H9 (cell line): ENCODE measurements at regions not wholly inside any gene's neighbourhood (a gene's known extent, or its start where the extent isn't known, plus 50 kb on each side); places are given as distances from the start of the nearest gene placed in this dataset.

Experiments
- DNase-seq: peaks from one replicate; pipeline ENCODE4 v3.0.0-alpha.2; 2017
- H2AFZ ChIP-seq: one replicate; pipeline ENCODE4 v1.6.1; 2013; ENCODE audit warnings: mild to moderate bottlenecking, low read length, control low read depth, moderate library complexity
- H2AK5ac ChIP-seq: 2 replicates; pipeline ENCODE4 v1.6.1; 2013; ENCODE audit warnings: low read length, control low read depth, mixed read lengths; ENCODE audit not compliant: insufficient read length
- H2BK120ac ChIP-seq: one replicate; pipeline ENCODE4 v1.6.1; 2013; ENCODE audit warnings: low read depth, mild to moderate bottlenecking, low read length, control low read depth, inconsistent platforms; ENCODE audit not compliant: poor library complexity, severe bottlenecking
- H2BK12ac ChIP-seq: 2 replicates; pipeline ENCODE4 v1.6.1; 2013; ENCODE audit warnings: low read length, control low read depth, mixed read lengths, low read depth; ENCODE audit not compliant: insufficient read length
- H2BK15ac ChIP-seq: 2 replicates; pipeline ENCODE4 v1.6.1; 2013; ENCODE audit warnings: low read depth, low read length, control low read depth
- H2BK20ac ChIP-seq: one replicate; pipeline ENCODE4 v1.6.1; 2013; ENCODE audit warnings: low read depth, mild to moderate bottlenecking, low read length, control low read depth, inconsistent platforms; ENCODE audit not compliant: poor library complexity, severe bottlenecking
- H2BK5ac ChIP-seq: 2 replicates; pipeline ENCODE4 v1.6.1; 2013; ENCODE audit warnings: low read length, control low read depth, mixed read lengths; ENCODE audit not compliant: insufficient read length
- H3K14ac ChIP-seq: 2 replicates; pipeline ENCODE4 v1.6.1; 2013; ENCODE audit warnings: low read length, control low read depth; ENCODE audit not compliant: insufficient read depth
- H3K18ac ChIP-seq: 2 replicates; pipeline ENCODE4 v1.6.1; 2013; ENCODE audit warnings: low read depth, mild to moderate bottlenecking, mixed read lengths, low read length, control low read depth; ENCODE audit not compliant: insufficient read length
- H3K23ac ChIP-seq: 2 replicates; pipeline ENCODE4 v1.6.1; 2013; ENCODE audit warnings: low read length, control low read depth, mixed read lengths, low read depth; ENCODE audit not compliant: insufficient read length
- H3K23me2 ChIP-seq: 2 replicates; pipeline ENCODE4 v1.6.1; 2013; ENCODE audit warnings: low read depth, mild to moderate bottlenecking, mixed read lengths, low read length, control low read depth; ENCODE audit not compliant: insufficient read length, poor library complexity, severe bottlenecking
- H3K27ac ChIP-seq: 2 replicates; pipeline ENCODE4 v1.5.1; 2013; ENCODE audit warnings: low read length, control low read depth, mixed read lengths, low read depth; ENCODE audit not compliant: insufficient read length
- H3K27me3 ChIP-seq: 2 replicates; pipeline ENCODE4 v1.6.1; 2013; ENCODE audit warnings: low read length, control low read depth, inconsistent platforms; ENCODE audit not compliant: insufficient read depth
- H3K4ac ChIP-seq: 2 replicates; pipeline ENCODE4 v1.6.1; 2013; ENCODE audit warnings: low read depth, mild to moderate bottlenecking, control low read depth, inconsistent platforms, low read length, moderate library complexity
- H3K4me1 ChIP-seq: 2 replicates; pipeline ENCODE4 v1.6.1; 2013; ENCODE audit warnings: low read length, control low read depth, inconsistent platforms; ENCODE audit not compliant: insufficient read depth
- H3K4me2 ChIP-seq: 2 replicates; pipeline ENCODE4 v1.6.1; 2013; ENCODE audit warnings: low read length, control low read depth, mixed read lengths; ENCODE audit not compliant: insufficient read length, insufficient read depth
- H3K56ac ChIP-seq: 2 replicates; pipeline ENCODE4 v1.6.1; 2013; ENCODE audit warnings: low read depth, mild to moderate bottlenecking, mixed read lengths, low read length, control low read depth; ENCODE audit not compliant: insufficient read length
- H3K79me1 ChIP-seq: 2 replicates; pipeline ENCODE4 v1.6.1; 2013; ENCODE audit warnings: low read depth, mild to moderate bottlenecking, moderate library complexity, low read length, control low read depth, inconsistent platforms; ENCODE audit not compliant: insufficient read depth, poor library complexity, severe bottlenecking
- H3K79me2 ChIP-seq: 2 replicates; pipeline ENCODE4 v1.6.1; 2013; ENCODE audit warnings: low read length, control low read depth, inconsistent platforms; ENCODE audit not compliant: insufficient read depth
- H3K9ac ChIP-seq: 2 replicates; pipeline ENCODE4 v1.6.1; 2013; ENCODE audit warnings: low read length, control low read depth, mixed read lengths; ENCODE audit not compliant: insufficient read length; ENCODE audit errors: extremely low read depth
- H3K9me3 ChIP-seq: one replicate; pipeline ENCODE4 v1.6.1; 2013; ENCODE audit warnings: low read depth, low read length, inconsistent platforms; ENCODE audit not compliant: control insufficient read depth
- H3T11ph ChIP-seq: one replicate; pipeline ENCODE4 v1.6.1; 2013; ENCODE audit warnings: mild to moderate bottlenecking, low read length, control low read depth, inconsistent platforms
- H4K20me1 ChIP-seq: one replicate; pipeline ENCODE4 v1.6.1; 2013; ENCODE audit not compliant: control insufficient read depth, insufficient read length, insufficient read depth
- H4K5ac ChIP-seq: 2 replicates; pipeline ENCODE4 v1.6.1; 2013; ENCODE audit warnings: low read depth, mild to moderate bottlenecking, mixed read lengths, low read length, control low read depth; ENCODE audit not compliant: insufficient read length
- H4K8ac ChIP-seq: replicated peaks from 2 replicates; pipeline ENCODE4 v1.6.1; 2013; ENCODE audit warnings: low read length, control low read depth, mixed read lengths, low read depth; ENCODE audit not compliant: insufficient read length
- H4K91ac ChIP-seq: 2 replicates; pipeline ENCODE4 v1.6.1; 2013; ENCODE audit warnings: low read depth, mild to moderate bottlenecking, moderate library complexity, mixed read lengths, low read length, control low read depth; ENCODE audit not compliant: insufficient read length
- H3K27ac Mint-ChIP-seq, 3 experiments: 2 replicates in 2 of 3; 3 replicates in 1 of 3; pipeline ENCODE4 v1.8.0; 2020 to 2021; ENCODE audit warnings: mixed read lengths in 3 of 3, mild to moderate bottlenecking in 1 of 3, moderate library complexity in 1 of 3
- H3K27me3 Mint-ChIP-seq: 2 replicates; pipeline ENCODE4 v1.8.0; 2021; ENCODE audit warnings: low read depth, mild to moderate bottlenecking, moderate library complexity, mixed read lengths
- H3K36me3 Mint-ChIP-seq, 3 experiments: 2 replicates in 2 of 3; 3 replicates in 1 of 3; pipeline ENCODE4 v1.8.0; 2020 to 2021; ENCODE audit warnings: low read depth in 3 of 3, mixed read lengths in 3 of 3; ENCODE audit not compliant: insufficient read depth in 1 of 3
- H3K4me1 Mint-ChIP-seq, 2 experiments: 2 replicates each; pipeline ENCODE4 v1.8.0; 2020; ENCODE audit warnings: mixed read lengths in 2 of 2
- H3K4me3 Mint-ChIP-seq, 2 experiments: 2 replicates in 1 of 2; 3 replicates in 1 of 2; pipeline ENCODE4 v1.8.0; 2020 to 2021; ENCODE audit warnings: mild to moderate bottlenecking in 2 of 2, mixed read lengths in 2 of 2, moderate library complexity in 1 of 2
- H3K9me3 Mint-ChIP-seq, 2 experiments: 2 replicates in 1 of 2; 3 replicates in 1 of 2; pipeline ENCODE4 v1.8.0; 2020; ENCODE audit warnings: mild to moderate bottlenecking in 2 of 2, mixed read lengths in 2 of 2, moderate library complexity in 1 of 2
- WGBS: extraction: QIAGEN DNeasy Blood & Tissue Kit; methylation state at CpG from one replicate; pipeline ENCODE4 v1.1.7; 2013; ENCODE audit warnings: missing lambda C conversion rate, low lambda C conversion rate, mixed read lengths; ENCODE audit not compliant: insufficient read length; ENCODE audit errors: extremely low coverage; 5-methylcytosine and 5-hydroxymethylcytosine counted together
- TF ChIP-seq, protein P1 (sequence below): fragments of 200-600 bp; sonication (generic); conservative IDR thresholded peaks from 3 replicates; pipeline ENCODE4 v1.8.0; 2021; ENCODE audit warnings: antibody characterized with exemption, mild to moderate bottlenecking

GRCh38 chr11:128300785-128301184 is 286.6 kb downstream of the ETS1 start:
- no peak overlapping the region for H2BK15ac ChIP-seq
- 0 out of 4 replicates have a peak, but pooled peaks cover 0 to 3% of the 10 kb centered on the region in 2 experiments for H3K4me1 Mint-ChIP-seq
- H3K4me2 ChIP-seq, result no peak overlapping the region
- no peak overlapping the region for H3K23ac ChIP-seq
- H2BK120ac ChIP-seq, result no peak overlapping the region
- H3T11ph ChIP-seq, result no peak overlapping the region
- no peak overlapping the region for H3K9ac ChIP-seq
- TF ChIP-seq, protein P1, sequence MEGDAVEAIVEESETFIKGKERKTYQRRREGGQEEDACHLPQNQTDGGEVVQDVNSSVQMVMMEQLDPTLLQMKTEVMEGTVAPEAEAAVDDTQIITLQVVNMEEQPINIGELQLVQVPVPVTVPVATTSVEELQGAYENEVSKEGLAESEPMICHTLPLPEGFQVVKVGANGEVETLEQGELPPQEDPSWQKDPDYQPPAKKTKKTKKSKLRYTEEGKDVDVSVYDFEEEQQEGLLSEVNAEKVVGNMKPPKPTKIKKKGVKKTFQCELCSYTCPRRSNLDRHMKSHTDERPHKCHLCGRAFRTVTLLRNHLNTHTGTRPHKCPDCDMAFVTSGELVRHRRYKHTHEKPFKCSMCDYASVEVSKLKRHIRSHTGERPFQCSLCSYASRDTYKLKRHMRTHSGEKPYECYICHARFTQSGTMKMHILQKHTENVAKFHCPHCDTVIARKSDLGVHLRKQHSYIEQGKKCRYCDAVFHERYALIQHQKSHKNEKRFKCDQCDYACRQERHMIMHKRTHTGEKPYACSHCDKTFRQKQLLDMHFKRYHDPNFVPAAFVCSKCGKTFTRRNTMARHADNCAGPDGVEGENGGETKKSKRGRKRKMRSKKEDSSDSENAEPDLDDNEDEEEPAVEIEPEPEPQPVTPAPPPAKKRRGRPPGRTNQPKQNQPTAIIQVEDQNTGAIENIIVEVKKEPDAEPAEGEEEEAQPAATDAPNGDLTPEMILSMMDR, result no peak
- peaks cover 3 to 4% of the 10 kb centered on the region in 2 experiments; a peak in 1 of 5 replicates for H3K9me3 Mint-ChIP-seq
- no peak overlapping the region for H2AFZ ChIP-seq
- H3K36me3 Mint-ChIP-seq, result no peaks in the 10 kb centered on the region
- H2BK12ac ChIP-seq, result no peak overlapping the region
- no peaks in the 10 kb centered on the region for H3K23me2 ChIP-seq
- no peak overlapping the region for H3K18ac ChIP-seq
- no peak for DNase-seq
- no peak overlapping the region for H3K27ac ChIP-seq
- H3K27ac Mint-ChIP-seq, result no peak overlapping the region
- H4K8ac ChIP-seq, result no peak overlapping the region
- no peaks in the 10 kb centered on the region for H3K79me2 ChIP-seq
- H3K4me3 Mint-ChIP-seq, result no peak overlapping the region
- H2BK5ac ChIP-seq, result no peak overlapping the region
- no peak overlapping the region for H4K5ac ChIP-seq
- no peaks in the 10 kb centered on the region for H3K4me1 ChIP-seq
- H3K27me3 ChIP-seq, result no peaks in the 10 kb centered on the region
- no peaks in the 10 kb centered on the region for H4K20me1 ChIP-seq
- H3K9me3 ChIP-seq, result no peaks in the 10 kb centered on the region
- peaks cover 2% of the 10 kb centered on the region; the same call in 1 of the 2 replicates for H3K27me3 Mint-ChIP-seq
- WGBS, result no CpG with 5 or more reads among the region's 2 CpGs
- no peak overlapping the region for H2BK20ac ChIP-seq
- H3K14ac ChIP-seq, result no peak overlapping the region
- no peak overlapping the region for H2AK5ac ChIP-seq
- no peak overlapping the region for H3K56ac ChIP-seq
- H3K79me1 ChIP-seq, result no peaks in the 10 kb centered on the region
- no peak overlapping the region for H3K4ac ChIP-seq
- no peak overlapping the region for H4K91ac ChIP-seq
